DMS53 treated with DMSO at 0.1 percent for 48 hours (cell line): ENCODE measurements at regions not wholly inside any gene's neighbourhood (a gene's known extent, or its start where the extent isn't known, plus 50 kb on each side); places are given as distances from the start of the nearest gene placed in this dataset.
A peak's percentile ranks its signal among the peaks of the same experiment; 100 is the strongest.

ENCODE experiments used
- DNase-seq: peaks from one replicate; lab custom pipeline; 2025; ENCODE audit not compliant: unreplicated experiment; lab: John Stamatoyannopoulos, UW

- no peak for DNase-seq
Measured at GRCh38 chr3:22451501-22451900, 700.5 kb upstream of the ZNF385D start.

GRCh38 chr3:22453906-22454535 lies 703.0 kb upstream of the ZNF385D start:
- DNase-seq, result no peak

GRCh38 chr3:22469995-22470394 lies 719.0 kb upstream of the ZNF385D start:
- no peak for DNase-seq

- no peak for DNase-seq
Measured at GRCh38 chr3:22471557-22471956, 720.5 kb upstream of the ZNF385D start.

GRCh38 chr3:22474706-22475445 lies 723.9 kb upstream of the ZNF385D start:
- DNase-seq, result no peak

- no peak for DNase-seq
Measured at GRCh38 chr3:22475665-22476240, 724.7 kb upstream of the ZNF385D start.

GRCh38 chr3:22476976-22477375 lies 726.0 kb upstream of the ZNF385D start:
- no peak for DNase-seq

GRCh38 chr3:22485954-22486353 lies 717.2 kb upstream of the UBE2E2 start:
- DNase-seq, result no peak

GRCh38 chr3:22490747-22491146 lies 712.4 kb upstream of the UBE2E2 start:
- DNase-seq, result no peak

GRCh38 chr3:22491344-22491743 lies 711.8 kb upstream of the UBE2E2 start:
- no peak for DNase-seq

- no peak for DNase-seq
Measured at GRCh38 chr3:22492342-22492741, 710.8 kb upstream of the UBE2E2 start.

GRCh38 chr3:22495241-22495640 lies 707.9 kb upstream of the UBE2E2 start:
- DNase-seq, result no peak

- no peak for DNase-seq
Measured at GRCh38 chr3:22495791-22496190, 707.3 kb upstream of the UBE2E2 start.

- DNase-seq, result no peak
Measured at GRCh38 chr3:22496641-22497040, 706.5 kb upstream of the UBE2E2 start.

- DNase-seq, result peak; percentile 27
Measured at GRCh38 chr3:22506871-22507270, 696.3 kb upstream of the UBE2E2 start.

GRCh38 chr3:22507709-22508108 lies 695.4 kb upstream of the UBE2E2 start:
- DNase-seq, result no peak

GRCh38 chr3:22523925-22524324 lies 679.2 kb upstream of the UBE2E2 start:
- DNase-seq, result no peak

GRCh38 chr3:22526266-22526837 lies 676.8 kb upstream of the UBE2E2 start:
- DNase-seq, result no peak

GRCh38 chr3:22536541-22536940 lies 666.6 kb upstream of the UBE2E2 start:
- DNase-seq, result no peak

- no peak for DNase-seq
Measured at GRCh38 chr3:22537560-22537959, 665.6 kb upstream of the UBE2E2 start.

GRCh38 chr3:22542311-22542710 lies 660.8 kb upstream of the UBE2E2 start:
- DNase-seq, result no peak
